ENCODE measurements at regions not wholly inside any gene's neighbourhood (a gene's known extent, or its start where the extent isn't known, plus 50 kb on each side); places are given as distances from the start of the nearest gene placed in this dataset.
"Not testable (repeated sequence)": the region's sequence is repeated elsewhere in the genome, so short reads cannot be mapped to it uniquely, and the experiment has no call there.

DNA sequence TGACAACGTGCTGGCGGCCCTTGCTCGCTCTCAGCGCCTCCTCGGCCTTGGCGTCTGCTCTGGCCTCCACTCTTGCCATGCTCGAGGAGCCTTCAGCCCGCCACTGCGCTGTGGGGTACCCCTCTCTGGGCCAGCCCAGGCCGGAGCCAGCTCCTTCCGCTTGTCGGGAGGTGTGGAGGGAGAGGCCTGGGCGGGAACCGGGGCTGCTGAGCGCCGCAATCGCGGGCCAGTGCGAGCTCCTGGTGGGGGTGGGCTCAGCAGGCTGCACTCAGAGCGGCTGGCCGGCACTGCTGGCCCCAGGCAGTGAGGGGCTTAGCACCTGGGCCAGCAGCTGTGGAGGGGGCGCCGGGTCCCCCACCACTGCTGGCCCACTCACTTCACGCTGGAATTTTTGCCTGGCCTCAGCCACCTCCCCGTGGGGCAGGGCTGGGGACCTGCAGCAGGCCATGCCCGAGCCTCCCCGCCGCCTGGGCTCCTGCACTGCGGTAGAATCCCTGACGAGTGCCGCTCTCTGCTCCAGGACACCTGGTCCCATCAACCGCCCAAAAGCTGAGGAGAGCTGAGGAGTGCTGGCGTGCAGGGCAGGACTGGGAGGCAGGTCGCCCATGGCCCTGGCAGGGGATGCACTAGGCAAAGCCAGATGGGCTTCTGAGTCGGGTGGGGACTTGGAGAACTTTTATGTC is 372.2 kb upstream of the NRG3 start:
- in situ Hi-C loops (cut with HindIII; ENCODE audit: low pct_unique_long_range_greater_than_20kb, low sequenced_read_pairs) = no loop called here
- DNase-seq (ENCODE audit: low read depth, low spot score) = no peak

DNA sequence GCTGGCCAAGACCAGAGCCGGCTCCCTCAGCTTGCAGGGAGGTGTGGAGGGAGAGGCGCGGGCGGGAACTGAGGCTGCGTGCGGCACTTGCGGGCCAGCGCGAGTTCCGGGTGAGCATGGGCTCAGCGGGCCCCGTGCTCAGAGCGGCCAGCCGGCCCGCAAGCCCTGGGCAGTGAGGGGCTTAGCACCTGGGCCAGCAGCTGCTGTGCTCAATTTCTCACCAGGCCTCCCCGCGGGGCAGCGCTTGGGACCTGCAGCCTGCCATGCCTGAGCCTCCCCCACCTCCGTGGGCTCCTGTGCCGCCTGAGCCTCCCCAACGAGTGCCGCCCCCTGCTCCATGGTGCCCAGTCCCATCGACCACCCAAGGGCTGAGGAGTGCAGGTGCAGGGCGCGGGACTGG is 369.2 kb upstream of the NRG3 start:
- DNase-seq (ENCODE audit: low read depth, low spot score); in situ Hi-C loops (cut with HindIII; ENCODE audit: low pct_unique_long_range_greater_than_20kb, low sequenced_read_pairs): not testable (repeated sequence)

DNA sequence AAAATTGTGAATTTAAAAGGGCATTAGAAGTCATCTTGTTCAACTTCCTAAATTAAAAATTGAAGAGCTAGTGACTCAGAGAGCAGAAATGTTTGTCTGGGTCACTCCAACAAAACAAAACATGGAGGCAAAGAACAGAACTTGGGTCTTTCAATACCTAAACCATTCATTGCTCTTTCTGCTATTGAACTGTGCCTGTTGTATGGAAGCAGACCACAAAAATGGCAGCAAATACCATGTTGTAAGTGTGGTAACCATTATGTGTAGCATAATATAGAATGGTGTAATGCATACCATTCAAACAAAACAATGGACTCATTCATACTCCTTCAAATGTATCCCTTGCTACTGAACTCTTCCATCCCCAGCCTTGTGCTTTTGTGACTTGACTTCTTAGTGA is 360.2 kb upstream of the NRG3 start:
- in situ Hi-C loops (cut with HindIII; ENCODE audit: low pct_unique_long_range_greater_than_20kb, low sequenced_read_pairs) = no loop called here
- peak; percentile 59 for DNase-seq (ENCODE audit: low read depth, low spot score)

DNA sequence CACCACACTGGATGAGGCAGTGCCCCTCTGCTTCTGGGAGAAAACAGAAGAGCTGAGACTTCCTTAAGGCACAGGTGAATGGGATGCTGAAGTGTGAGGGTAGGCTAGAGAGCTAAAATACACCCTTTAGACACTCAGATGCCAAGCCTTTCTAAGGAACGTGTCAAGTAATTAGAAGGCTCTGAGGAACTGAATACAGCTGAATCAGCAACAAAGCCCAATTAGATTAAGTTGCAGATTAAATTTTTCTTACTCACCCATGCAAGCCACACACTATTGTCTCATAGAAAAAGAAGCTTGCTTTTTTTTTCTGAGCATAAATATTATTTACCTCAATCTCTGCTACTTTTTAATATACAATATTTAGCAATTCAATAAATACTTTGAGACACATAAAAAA is 354.3 kb upstream of the NRG3 start:
- DNase-seq (ENCODE audit: low read depth, low spot score) = no peak
- in situ Hi-C loops (cut with HindIII; ENCODE audit: low pct_unique_long_range_greater_than_20kb, low sequenced_read_pairs) = no loop called here

DNA sequence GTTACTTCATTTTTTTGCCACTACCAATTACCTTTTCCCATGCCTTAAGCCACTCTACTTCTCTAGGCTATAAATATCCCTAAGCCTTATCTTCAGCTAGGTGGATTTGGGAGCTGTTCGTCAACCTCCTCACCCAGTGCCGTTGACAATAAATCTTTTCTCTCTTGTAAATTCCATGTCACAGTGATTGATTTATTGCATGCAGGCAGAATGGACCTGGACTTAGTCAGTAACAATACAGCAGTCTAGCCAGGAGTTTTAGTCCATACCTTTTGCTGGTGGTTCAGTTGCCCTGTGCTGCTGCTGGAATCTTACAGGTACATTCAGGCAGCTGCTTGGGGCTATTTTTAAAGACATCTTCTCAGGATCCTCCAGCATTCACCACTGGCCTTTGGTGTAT is 350.5 kb upstream of the NRG3 start:
- in situ Hi-C loops (cut with HindIII; ENCODE audit: low pct_unique_long_range_greater_than_20kb, low sequenced_read_pairs) = no loop called here
- no peak for DNase-seq (ENCODE audit: low read depth, low spot score)

DNA sequence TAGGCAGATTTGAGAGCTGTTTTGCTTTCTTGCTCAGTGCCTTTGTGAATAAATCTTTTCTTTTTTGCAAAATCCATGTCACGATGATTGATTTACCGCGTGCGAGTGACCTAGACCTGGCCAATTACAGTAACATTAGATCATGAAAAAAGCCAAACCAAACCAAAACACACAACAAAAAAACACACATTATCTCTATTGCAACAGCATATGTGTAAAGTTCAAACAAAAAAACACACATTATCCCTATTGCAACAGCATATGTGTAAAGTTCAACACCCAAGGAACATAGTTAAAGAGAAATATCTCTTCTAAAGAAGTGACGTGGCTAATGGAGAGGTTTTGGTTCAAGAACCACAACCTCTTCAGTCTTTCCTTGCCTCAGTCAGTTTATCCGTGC is 342.6 kb upstream of the NRG3 start:
- DNase-seq (ENCODE audit: low read depth, low spot score) = no peak
- in situ Hi-C loops (cut with HindIII; ENCODE audit: low pct_unique_long_range_greater_than_20kb, low sequenced_read_pairs) = no loop called here

DNA sequence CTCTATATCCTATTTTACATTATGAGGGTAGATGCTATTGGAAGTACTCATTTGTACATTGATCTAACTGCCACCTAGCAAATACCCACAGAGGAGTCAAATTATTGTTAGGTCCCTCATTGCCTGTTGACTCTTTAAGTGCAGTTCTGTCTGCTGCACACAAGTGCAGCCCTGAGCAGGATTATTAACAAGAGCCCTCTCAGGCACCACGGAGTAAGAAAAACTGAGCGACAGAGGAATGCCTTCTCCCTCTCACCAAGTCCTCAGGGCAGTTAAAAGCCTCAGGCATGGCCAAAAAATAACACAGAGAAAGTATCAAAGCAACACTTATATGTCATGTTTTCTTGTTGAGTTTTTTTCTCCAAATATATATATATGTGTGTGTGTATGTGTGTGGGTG is 340.0 kb upstream of the NRG3 start:
- in situ Hi-C loops (cut with HindIII; ENCODE audit: low pct_unique_long_range_greater_than_20kb, low sequenced_read_pairs) = no loop called here
- no peak for DNase-seq (ENCODE audit: low read depth, low spot score)

DNA sequence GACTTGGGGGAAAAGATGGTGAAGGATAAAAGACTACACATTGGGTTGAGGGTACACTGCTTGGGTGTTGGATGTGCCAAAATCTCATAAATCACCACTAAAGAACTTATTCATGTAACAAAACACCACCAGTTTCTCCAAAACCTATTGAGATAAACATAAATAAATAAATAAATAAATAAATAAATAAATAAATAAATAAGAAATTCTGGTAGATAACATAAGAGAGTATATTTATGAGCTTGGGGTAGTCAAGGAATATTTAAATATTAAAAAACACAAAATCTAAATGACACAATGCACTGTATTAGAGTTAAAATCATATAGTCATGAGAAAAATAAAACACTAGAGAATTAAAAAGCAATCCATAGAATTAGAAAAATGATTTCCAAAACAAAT is 333.5 kb upstream of the NRG3 start:
- in situ Hi-C loops (cut with HindIII; ENCODE audit: low pct_unique_long_range_greater_than_20kb, low sequenced_read_pairs) = no loop called here
- DNase-seq (ENCODE audit: low read depth, low spot score) = no peak

DNA sequence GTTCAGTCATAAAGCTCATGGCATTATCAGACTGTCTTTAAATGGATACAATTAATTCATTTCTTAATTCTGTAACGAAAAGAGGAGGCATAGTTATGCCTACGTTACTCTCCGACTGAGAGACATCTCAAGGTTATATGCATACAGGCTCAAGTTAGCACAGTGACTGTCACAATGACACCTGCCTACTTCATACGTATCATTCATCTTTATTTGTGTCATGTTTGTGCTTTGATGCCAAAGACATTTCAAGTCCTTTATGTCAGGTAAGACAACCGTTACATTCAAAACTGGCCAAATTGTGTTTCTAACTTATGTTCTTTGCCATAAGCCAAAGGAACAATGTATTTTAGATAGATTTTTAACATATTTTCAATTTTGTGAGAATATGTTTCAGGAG is 328.8 kb upstream of the NRG3 start:
- DNase-seq (ENCODE audit: low read depth, low spot score) = no peak
- in situ Hi-C loops (cut with HindIII; ENCODE audit: low pct_unique_long_range_greater_than_20kb, low sequenced_read_pairs) = no loop called here

DNA sequence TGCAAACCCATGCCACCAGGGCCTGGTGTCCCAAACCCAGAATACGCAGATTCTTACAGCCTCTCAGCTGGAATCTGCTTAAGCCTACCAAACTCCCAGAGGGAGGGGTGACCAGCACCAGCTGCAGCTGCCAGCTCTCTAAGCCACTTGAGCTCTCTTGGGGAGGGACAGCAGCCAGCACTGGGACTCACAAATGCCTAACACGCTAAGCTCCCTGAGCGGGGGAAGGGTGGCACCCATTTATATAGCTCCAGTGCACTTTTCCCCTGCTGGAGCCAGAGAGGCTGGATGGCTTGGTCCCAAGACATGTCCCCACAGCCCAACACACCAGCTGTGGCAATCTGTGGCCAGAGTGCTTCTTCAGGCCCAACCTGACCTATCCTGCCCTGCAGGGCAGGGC is 326.8 kb upstream of the NRG3 start:
- in situ Hi-C loops (cut with HindIII; ENCODE audit: low pct_unique_long_range_greater_than_20kb, low sequenced_read_pairs) = no loop called here
- no peak for DNase-seq (ENCODE audit: low read depth, low spot score)

DNA sequence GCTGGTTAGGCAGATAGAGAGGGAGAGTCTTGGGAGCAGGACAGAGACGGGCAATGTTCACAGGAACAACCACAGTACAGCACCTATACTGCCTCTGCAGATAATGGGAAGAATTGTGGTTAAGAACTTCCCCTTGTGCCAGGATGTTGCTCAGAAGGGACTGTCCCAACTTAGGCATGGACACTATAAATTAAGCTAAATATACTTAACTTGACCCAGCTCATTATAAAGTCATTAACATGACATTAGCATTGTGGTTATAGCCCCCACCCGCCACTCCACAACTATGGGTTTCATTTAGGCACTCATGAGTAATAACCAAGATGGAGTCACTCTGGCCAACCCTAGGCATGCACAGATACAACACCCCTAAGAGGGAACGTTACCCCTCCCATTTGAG is 310.9 kb upstream of the NRG3 start:
- no peak for DNase-seq (ENCODE audit: low read depth, low spot score)
- in situ Hi-C loops (cut with HindIII; ENCODE audit: low pct_unique_long_range_greater_than_20kb, low sequenced_read_pairs) = no loop called here

DNA sequence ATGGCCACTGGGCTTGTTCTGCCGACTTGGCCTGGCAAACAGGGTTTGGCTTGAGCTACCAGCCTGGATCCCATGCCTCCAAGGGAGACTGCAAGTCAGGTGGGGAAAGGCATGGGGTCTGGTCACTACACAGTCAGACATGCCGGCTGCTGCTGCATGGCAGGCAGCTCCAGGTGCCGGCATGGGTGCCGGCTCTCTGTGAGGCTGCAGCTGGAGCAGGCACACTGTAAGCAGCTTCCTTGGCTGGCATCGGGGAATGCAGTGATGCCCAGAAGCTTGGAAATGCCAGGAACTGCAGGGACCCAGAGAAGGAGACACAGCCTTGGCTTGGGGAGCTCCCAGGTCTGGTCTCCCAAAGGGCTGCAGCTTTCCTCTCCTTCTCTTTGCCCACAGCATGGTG is 305.5 kb upstream of the NRG3 start:
- in situ Hi-C loops (cut with HindIII; ENCODE audit: low pct_unique_long_range_greater_than_20kb, low sequenced_read_pairs) = no loop called here
- DNase-seq (ENCODE audit: low read depth, low spot score) = no peak

DNA sequence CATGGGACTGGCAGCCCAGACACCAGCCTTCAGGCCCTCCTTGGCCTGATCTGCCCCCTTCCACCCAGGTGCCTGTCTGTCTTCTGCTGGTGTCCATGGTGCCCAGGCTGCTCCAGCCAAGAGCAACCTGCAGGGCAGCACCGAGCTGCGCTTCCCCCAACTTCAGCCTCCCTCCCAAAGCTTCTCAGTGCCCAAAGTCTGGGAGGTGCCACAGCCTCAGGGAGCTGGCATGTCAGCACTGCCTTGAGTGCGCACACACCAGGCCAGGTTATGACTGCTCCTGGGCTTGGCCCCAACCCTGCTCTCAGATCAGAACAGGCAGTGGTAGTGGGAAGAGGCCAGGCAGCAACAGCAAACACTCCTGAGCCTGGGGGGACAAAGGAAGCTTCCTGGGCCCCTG is 304.6 kb upstream of the NRG3 start:
- DNase-seq (ENCODE audit: low read depth, low spot score) = no peak
- in situ Hi-C loops (cut with HindIII; ENCODE audit: low pct_unique_long_range_greater_than_20kb, low sequenced_read_pairs) = no loop called here

DNA sequence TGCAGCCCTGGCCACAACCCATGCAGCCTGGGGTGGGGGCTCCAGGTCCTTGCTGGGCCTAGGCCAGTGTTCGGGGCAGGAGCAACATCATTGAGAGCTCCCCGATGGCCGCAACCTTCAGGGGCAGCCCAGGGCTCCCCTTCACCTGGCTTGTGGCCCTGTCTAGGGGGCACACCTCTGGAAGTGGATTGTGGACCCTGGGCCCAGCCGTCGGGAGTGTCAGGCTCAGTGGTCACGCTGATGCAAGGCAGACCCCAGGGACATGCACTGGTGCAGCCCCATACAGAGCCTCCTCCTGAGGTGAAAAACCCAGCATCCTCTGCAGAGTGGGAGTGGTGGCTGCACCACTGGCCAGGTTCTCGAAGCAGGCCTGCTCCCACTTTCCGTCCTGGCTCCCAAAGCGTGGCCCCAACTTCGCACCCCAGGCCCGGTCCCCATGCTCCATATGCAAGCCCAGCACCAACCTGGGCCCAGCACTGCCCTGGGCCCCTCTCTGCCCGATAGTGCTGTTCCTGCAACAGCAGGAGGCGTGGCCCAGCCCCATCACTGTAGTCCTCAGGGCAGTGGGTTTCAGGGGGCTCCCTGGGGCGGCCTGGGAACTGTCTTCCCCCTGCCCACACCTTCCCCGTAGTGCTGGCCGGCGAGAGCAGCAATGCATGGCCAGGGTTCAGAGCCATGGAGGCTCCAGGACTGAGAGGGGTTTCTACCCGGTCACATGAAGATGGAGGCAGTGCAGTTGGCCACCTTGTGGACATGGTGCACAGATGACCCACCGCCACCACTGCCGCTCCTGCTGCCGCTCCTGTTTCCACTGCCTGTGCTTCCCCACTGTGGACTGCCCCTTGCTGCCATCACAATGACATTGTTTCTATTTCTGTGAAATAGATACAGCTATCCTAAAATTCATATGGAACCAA is 303.9 kb upstream of the NRG3 start:
- in situ Hi-C loops (cut with HindIII; ENCODE audit: low pct_unique_long_range_greater_than_20kb, low sequenced_read_pairs) = no loop called here
- no peak for DNase-seq (ENCODE audit: low read depth, low spot score)

DNA sequence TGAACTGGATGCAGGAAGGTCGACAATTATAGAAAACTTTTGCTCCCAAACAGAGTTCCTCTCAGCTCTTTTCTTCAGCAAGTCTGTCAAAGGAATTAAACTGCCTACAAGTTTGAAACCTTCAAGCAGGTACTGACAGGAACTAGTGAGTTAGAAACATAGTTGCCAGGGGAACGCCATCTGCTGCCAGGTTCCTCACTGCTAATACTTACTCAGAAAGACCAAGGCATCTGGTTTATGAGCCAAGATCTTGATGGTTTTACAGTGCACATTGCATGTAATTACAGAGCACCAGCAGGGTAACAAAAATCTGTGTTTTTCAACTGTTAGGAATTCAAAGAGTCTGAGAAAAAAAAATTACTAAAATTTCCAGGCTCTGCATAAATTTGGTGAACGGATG is 300.0 kb upstream of the NRG3 start:
- in situ Hi-C loops (cut with HindIII; ENCODE audit: low pct_unique_long_range_greater_than_20kb, low sequenced_read_pairs) = no loop called here
- DNase-seq (ENCODE audit: low read depth, low spot score) = no peak

DNA sequence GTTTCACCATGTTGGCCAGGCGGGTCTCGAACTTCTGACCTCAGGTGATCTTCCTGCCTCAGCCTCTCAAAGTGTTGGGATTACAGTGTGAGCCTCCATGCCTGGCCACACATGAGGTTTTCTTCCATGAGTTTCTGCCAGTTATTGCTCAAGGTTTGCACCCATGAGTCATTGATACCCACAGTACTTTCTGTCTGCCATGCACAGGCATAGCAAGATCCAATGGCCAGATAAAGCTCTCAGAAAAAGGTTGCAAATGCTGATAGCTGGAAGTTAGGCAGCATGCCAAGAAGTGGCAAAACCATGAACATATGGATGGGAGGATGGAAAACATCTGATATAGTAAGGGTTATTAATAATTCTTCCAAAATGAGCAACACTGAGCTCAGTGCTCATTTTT is 298.7 kb upstream of the NRG3 start:
- in situ Hi-C loops (cut with HindIII; ENCODE audit: low pct_unique_long_range_greater_than_20kb, low sequenced_read_pairs) = no loop called here
- no peak for DNase-seq (ENCODE audit: low read depth, low spot score)

DNA sequence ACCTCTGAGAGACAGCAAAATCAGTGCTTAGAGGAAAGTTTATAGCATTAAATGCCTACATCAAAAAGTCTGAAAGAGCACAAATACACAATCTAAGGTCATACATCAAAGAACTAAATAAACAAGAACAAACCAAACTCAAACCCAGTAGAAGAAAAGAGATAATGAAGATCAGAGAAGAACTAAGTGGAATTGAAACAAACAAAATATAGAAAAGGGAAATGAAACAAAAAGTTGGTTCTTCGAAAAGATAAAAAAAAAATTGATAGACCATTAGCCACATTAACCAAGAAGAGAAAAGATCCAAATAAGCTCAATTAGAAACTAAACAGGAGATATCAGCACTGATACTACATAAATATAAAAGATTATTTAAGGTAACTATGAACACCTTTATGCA is 280.0 kb upstream of the NRG3 start:
- in situ Hi-C loops (cut with HindIII; ENCODE audit: low pct_unique_long_range_greater_than_20kb, low sequenced_read_pairs) = no loop called here
- no peak for DNase-seq (ENCODE audit: low read depth, low spot score)

DNA sequence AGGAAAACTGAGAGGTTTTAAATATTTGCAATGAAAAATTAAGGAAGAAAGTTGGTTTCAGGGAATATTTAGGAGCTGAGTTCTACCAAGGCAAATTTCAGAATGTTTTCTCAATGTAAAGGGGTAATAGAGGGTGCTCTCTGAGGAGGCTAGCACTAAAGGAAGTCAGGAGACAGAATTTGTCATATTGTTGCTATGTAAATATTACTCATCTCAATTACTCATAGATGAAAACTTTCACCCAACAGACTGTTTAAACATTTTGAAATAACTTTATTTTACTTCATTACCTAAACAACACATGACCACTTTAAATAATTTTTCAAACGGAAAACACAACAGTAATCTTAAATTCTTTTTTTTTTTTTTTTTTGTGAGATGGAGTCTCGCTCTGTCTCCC is 274.8 kb upstream of the NRG3 start:
- DNase-seq (ENCODE audit: low read depth, low spot score) = no peak
- in situ Hi-C loops (cut with HindIII; ENCODE audit: low pct_unique_long_range_greater_than_20kb, low sequenced_read_pairs) = no loop called here

DNA sequence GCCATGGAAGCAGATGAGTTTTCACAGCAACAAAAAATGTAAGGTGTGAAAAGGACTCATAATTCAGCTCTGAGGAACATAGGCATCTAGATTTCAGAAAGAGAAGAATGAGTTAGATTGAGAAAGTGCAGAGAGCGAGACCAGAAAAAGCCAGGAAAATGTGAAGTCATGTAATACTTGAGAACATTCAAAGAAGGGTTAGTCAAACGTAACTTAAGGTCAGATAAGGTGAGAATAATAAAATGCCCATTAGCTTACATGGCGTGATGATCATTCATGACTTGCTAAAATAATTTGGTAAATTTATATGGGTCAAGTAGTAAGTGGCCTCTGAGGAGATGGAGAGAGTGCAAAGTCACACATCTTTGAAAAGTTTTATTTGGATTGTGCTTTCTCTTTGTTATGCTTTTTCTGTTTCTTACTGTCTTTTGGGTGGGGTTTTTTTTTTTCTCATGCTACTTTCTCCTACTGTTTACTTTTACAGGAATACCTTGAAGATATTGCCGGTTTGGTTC is 271.8 kb upstream of the NRG3 start:
- no peak for DNase-seq (ENCODE audit: low read depth, low spot score)
- in situ Hi-C loops (cut with HindIII; ENCODE audit: low pct_unique_long_range_greater_than_20kb, low sequenced_read_pairs) = no loop called here

Data from SK-MEL-5 (cell line).